Eye (tissue), 1 donor: ENCODE measurements at regions not wholly inside any gene's neighbourhood (a gene's known extent, or its start where the extent isn't known, plus 50 kb on each side); places are given as distances from the start of the nearest gene placed in this dataset.
"Not testable (repeated sequence)": the region's sequence is repeated elsewhere in the genome, so short reads cannot be mapped to it uniquely, and the experiment has no call there.

Experiments
- DNase-seq: peaks from one replicate; pipeline ENCODE4 v3.0.0-alpha.2; 2015

GRCh38 chr2:87497135-87497534 lies 250.8 kb upstream of the PLGLB2 start:
- DNase-seq = not testable (repeated sequence)

- not testable (repeated sequence) for DNase-seq
These were observed 250.2 kb upstream of the PLGLB2 start for GRCh38 chr2:87497700-87498099.

- not testable (repeated sequence) for DNase-seq
These were observed 249.6 kb upstream of the PLGLB2 start for GRCh38 chr2:87498169-87498853.

- DNase-seq = not testable (repeated sequence)
These were observed 249.0 kb upstream of the PLGLB2 start for GRCh38 chr2:87498854-87499238.

GRCh38 chr2:87499860-87500259 lies 248.0 kb upstream of the PLGLB2 start:
- not testable (repeated sequence) for DNase-seq

GRCh38 chr2:87500421-87500820 lies 247.5 kb upstream of the PLGLB2 start:
- not testable (repeated sequence) for DNase-seq

- not testable (repeated sequence) for DNase-seq
These were observed 246.9 kb upstream of the PLGLB2 start for GRCh38 chr2:87500951-87501350.

GRCh38 chr2:87502948-87503347 lies 244.9 kb upstream of the PLGLB2 start:
- not testable (repeated sequence) for DNase-seq

- DNase-seq = not testable (repeated sequence)
These were observed 242.6 kb upstream of the PLGLB2 start for GRCh38 chr2:87505239-87505638.

- DNase-seq = not testable (repeated sequence)
These were observed 242.0 kb upstream of the PLGLB2 start for GRCh38 chr2:87505909-87506308.

- not testable (repeated sequence) for DNase-seq
These were observed 240.2 kb upstream of the PLGLB2 start for GRCh38 chr2:87507378-87508348.

GRCh38 chr2:87511195-87511778 lies 236.6 kb upstream of the PLGLB2 start:
- DNase-seq = not testable (repeated sequence)

GRCh38 chr2:87512864-87513530 lies 234.9 kb upstream of the PLGLB2 start:
- DNase-seq = not testable (repeated sequence)

GRCh38 chr2:87514034-87514433 lies 233.9 kb upstream of the PLGLB2 start:
- not testable (repeated sequence) for DNase-seq

- DNase-seq = not testable (repeated sequence)
These were observed 233.4 kb upstream of the PLGLB2 start for GRCh38 chr2:87514515-87514914.

GRCh38 chr2:87515226-87515625 lies 232.7 kb upstream of the PLGLB2 start:
- DNase-seq = not testable (repeated sequence)

GRCh38 chr2:87515875-87516274 lies 232.0 kb upstream of the PLGLB2 start:
- not testable (repeated sequence) for DNase-seq

- not testable (repeated sequence) for DNase-seq
These were observed 231.4 kb upstream of the PLGLB2 start for GRCh38 chr2:87516369-87516967.

GRCh38 chr2:87517438-87517837 lies 230.4 kb upstream of the PLGLB2 start:
- DNase-seq = not testable (repeated sequence)

- DNase-seq = not testable (repeated sequence)
These were observed 229.8 kb upstream of the PLGLB2 start for GRCh38 chr2:87518066-87518465.

- not testable (repeated sequence) for DNase-seq
These were observed 229.3 kb upstream of the PLGLB2 start for GRCh38 chr2:87518547-87518946.
